Upper lobe of left lung (tissue), 4 donors: ENCODE measurements at regions not wholly inside any gene's neighbourhood (a gene's known extent, or its start where the extent isn't known, plus 50 kb on each side); places are given as distances from the start of the nearest gene placed in this dataset.

Source experiments
- POLR2A ChIP-seq, 4 donors: fragments of 450-650 bp; IDR thresholded peaks; one replicate each; pipeline ENCODE4 v1.5.1; 2016 to 2017; ENCODE audit warnings: antibody characterized with exemption in 4 of 4, mild to moderate bottlenecking in 2 of 4
- POLR2AphosphoS5 ChIP-seq, 2 donors: sonication (generic); formaldehyde crosslinking; IDR thresholded peaks; one replicate each; pipeline ENCODE4 v1.5.1; 2017; ENCODE audit warnings: antibody characterized with exemption in 2 of 2
- TF ChIP-seq, protein P1 (sequence below), 6 experiments: fragments of 450-650 bp in 4 of 6; fragments of 200-600 bp in 2 of 6; sonication (generic) in 2 of 6; IDR thresholded peaks; one replicate each; pipeline ENCODE4 v1.5.1; 2016 to 2019; ENCODE audit warnings: antibody characterized with exemption in 6 of 6

DNA sequence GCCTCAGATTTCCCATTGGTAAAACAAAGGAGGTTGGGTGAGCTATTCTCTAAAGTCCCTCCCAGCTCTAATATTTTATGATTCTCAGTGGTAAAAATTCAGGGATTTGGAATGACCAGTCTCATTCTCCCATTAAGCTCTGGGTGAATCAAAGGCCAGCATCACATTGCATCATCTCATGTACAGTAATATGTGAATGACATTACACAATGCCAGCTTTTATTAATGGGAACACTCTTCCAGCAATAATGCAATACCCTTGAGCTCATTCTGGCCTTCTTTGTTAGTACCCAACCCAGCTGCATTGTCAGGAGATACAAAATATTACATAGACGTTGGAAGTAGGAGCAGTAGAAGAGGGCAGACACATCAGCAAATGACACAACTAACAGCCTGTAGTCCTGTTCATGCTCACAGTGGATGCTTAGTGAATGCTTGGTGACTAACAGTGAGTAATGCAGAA, 100.0 kb upstream of the EGR2 start:
- TF ChIP-seq POLR2A (IDR thresholded peaks at IDR 0.05) (no peak), POLR2AphosphoS5 (IDR thresholded peaks at IDR 0.05) (peak in 1 of 2 donors; percentile 16)
- TF ChIP-seq, protein P1, sequence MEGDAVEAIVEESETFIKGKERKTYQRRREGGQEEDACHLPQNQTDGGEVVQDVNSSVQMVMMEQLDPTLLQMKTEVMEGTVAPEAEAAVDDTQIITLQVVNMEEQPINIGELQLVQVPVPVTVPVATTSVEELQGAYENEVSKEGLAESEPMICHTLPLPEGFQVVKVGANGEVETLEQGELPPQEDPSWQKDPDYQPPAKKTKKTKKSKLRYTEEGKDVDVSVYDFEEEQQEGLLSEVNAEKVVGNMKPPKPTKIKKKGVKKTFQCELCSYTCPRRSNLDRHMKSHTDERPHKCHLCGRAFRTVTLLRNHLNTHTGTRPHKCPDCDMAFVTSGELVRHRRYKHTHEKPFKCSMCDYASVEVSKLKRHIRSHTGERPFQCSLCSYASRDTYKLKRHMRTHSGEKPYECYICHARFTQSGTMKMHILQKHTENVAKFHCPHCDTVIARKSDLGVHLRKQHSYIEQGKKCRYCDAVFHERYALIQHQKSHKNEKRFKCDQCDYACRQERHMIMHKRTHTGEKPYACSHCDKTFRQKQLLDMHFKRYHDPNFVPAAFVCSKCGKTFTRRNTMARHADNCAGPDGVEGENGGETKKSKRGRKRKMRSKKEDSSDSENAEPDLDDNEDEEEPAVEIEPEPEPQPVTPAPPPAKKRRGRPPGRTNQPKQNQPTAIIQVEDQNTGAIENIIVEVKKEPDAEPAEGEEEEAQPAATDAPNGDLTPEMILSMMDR (IDR thresholded peaks at IDR 0.05) = no peak
